ENCODE measurements at regions not wholly inside any gene's neighbourhood (a gene's known extent, or its start where the extent isn't known, plus 50 kb on each side); places are given as distances from the start of the nearest gene placed in this dataset.

- peak overlapping the region in 1 of 2 experiments; percentile 54 for H3K4ac ChIP-seq (ENCODE audit: low read depth in 1 of 2, low read length in 2 of 2)
- no peak overlapping the region for H4K8ac ChIP-seq (ENCODE audit: low read length)
- H2BK15ac ChIP-seq (ENCODE audit: low read depth, poor library complexity, severe bottlenecking) = peak overlapping the region; percentile 29
- H4K91ac ChIP-seq (ENCODE audit: low read length) = peak overlapping the region; percentile 52
- H2AFZ ChIP-seq (ENCODE audit: low read depth, low read length) = no peak overlapping the region
- peaks cover 2% of the 10 kb centered on the region for H3K4me1 ChIP-seq (ENCODE audit: control insufficient read depth, insufficient read depth, low read depth, low read length)
- no peak overlapping the region for H2AK5ac ChIP-seq (ENCODE audit: low read length, severe bottlenecking)
- peak overlapping the region; percentile 25 to 71 for H3K18ac ChIP-seq (ENCODE audit: low read depth in 1 of 2, low read length in 2 of 2)
- H3K23ac ChIP-seq (ENCODE audit: low read length in 2 of 2) = no peak overlapping the region
- no peak overlapping the region for H3K9ac ChIP-seq (ENCODE audit: low read length)
- no peak overlapping the region for H3K4me2 ChIP-seq (ENCODE audit: low read length, poor library complexity, severe bottlenecking)
- peak; percentile 50 for DNase-seq
- no peaks in the 10 kb centered on the region for H3K79me1 ChIP-seq (replicated peaks; ENCODE audit: low read length, poor library complexity, severe bottlenecking)
- H3K9me3 ChIP-seq (ENCODE audit: control insufficient read depth, low read length) = no peaks in the 10 kb centered on the region
- H3K27me3 ChIP-seq (ENCODE audit: control insufficient read depth in 1 of 2, insufficient read depth in 1 of 2, low read length in 2 of 2) = peaks cover 0 to 3% of the 10 kb centered on the region in 2 experiments
- H2BK120ac ChIP-seq (ENCODE audit: low read depth, low read length) = no peak overlapping the region
- no peak overlapping the region for H3K4me3 ChIP-seq (ENCODE audit: insufficient read depth in 1 of 2, low read depth in 1 of 2, low read length in 2 of 2)
- no peaks in the 10 kb centered on the region for H3K36me3 ChIP-seq (ENCODE audit: control insufficient read depth in 1 of 2, insufficient read depth in 2 of 2, low read depth in 1 of 2, low read length in 2 of 2)
- H3K27ac ChIP-seq (ENCODE audit: low read length, poor library complexity, severe bottlenecking) = no peak overlapping the region
- WGBS = 75% methylated on average over 3 of the region's 4 CpGs
- peak overlapping the region in 1 of 2 experiments; percentile 1 for H2BK12ac ChIP-seq (ENCODE audit: low read length in 2 of 2)
- H3K14ac ChIP-seq (ENCODE audit: low read length in 2 of 2) = no peak overlapping the region
- no peak overlapping the region for H2BK5ac ChIP-seq (ENCODE audit: low read depth, low read length, poor library complexity, severe bottlenecking)
Observed at GRCh38 chr7:46713868-46714596, 793.0 kb upstream of the IGFBP3 start.

GRCh38 chr7:46710927-46711326, 789.9 kb upstream of the IGFBP3 start:
- Histone ChIP-seq H3K4ac (ENCODE audit: low read depth in 1 of 2, low read length in 2 of 2) (peak overlapping the region in 1 of 2 experiments; percentile 73), H3K18ac (ENCODE audit: low read depth in 1 of 2, low read length in 2 of 2) (no peak overlapping the region), H3K36me3 (ENCODE audit: control insufficient read depth in 1 of 2, insufficient read depth in 2 of 2, low read depth in 1 of 2, low read length in 2 of 2) (no peaks in the 10 kb centered on the region), H2BK12ac (ENCODE audit: low read length in 2 of 2) (no peak overlapping the region), H2AFZ (ENCODE audit: low read depth, low read length) (no peak overlapping the region), H2BK15ac (ENCODE audit: low read depth, poor library complexity, severe bottlenecking) (no peak overlapping the region), H2BK120ac (ENCODE audit: low read depth, low read length) (no peak overlapping the region), H3K4me1 (ENCODE audit: control insufficient read depth, insufficient read depth, low read depth, low read length) (peaks cover 2% of the 10 kb centered on the region), H4K91ac (ENCODE audit: low read length) (no peak overlapping the region), H3K79me1 (replicated peaks; ENCODE audit: low read length, poor library complexity, severe bottlenecking) (no peaks in the 10 kb centered on the region), H3K23ac (ENCODE audit: low read length in 2 of 2) (no peak overlapping the region), H3K14ac (ENCODE audit: low read length in 2 of 2) (no peak overlapping the region), H3K4me3 (ENCODE audit: insufficient read depth in 1 of 2, low read depth in 1 of 2, low read length in 2 of 2) (no peak overlapping the region), H3K27ac (ENCODE audit: low read length, poor library complexity, severe bottlenecking) (no peak overlapping the region), H3K4me2 (ENCODE audit: low read length, poor library complexity, severe bottlenecking) (no peak overlapping the region), H2AK5ac (ENCODE audit: low read length, severe bottlenecking) (no peak overlapping the region), H3K27me3 (ENCODE audit: control insufficient read depth in 1 of 2, insufficient read depth in 1 of 2, low read length in 2 of 2) (peaks cover 0 to 3% of the 10 kb centered on the region in 2 experiments), H2BK5ac (ENCODE audit: low read depth, low read length, poor library complexity, severe bottlenecking) (no peak overlapping the region), H4K8ac (ENCODE audit: low read length) (no peak overlapping the region), H3K9ac (ENCODE audit: low read length) (no peak overlapping the region), H3K9me3 (ENCODE audit: control insufficient read depth, low read length) (no peaks in the 10 kb centered on the region)
- 100% methylated on average over 1 of the region's 1 CpG for WGBS
- DNase-seq = peak; percentile 29

GRCh38 chr7:46707973-46708372, 786.9 kb upstream of the IGFBP3 start:
- no peak overlapping the region for H3K4me2 ChIP-seq (ENCODE audit: low read length, poor library complexity, severe bottlenecking)
- no peak overlapping the region for H3K9ac ChIP-seq (ENCODE audit: low read length)
- H3K36me3 ChIP-seq (ENCODE audit: control insufficient read depth in 1 of 2, insufficient read depth in 2 of 2, low read depth in 1 of 2, low read length in 2 of 2) = no peaks in the 10 kb centered on the region
- no peak overlapping the region for H3K23ac ChIP-seq (ENCODE audit: low read length in 2 of 2)
- peaks cover 4% of the 10 kb centered on the region for H3K4me1 ChIP-seq (ENCODE audit: control insufficient read depth, insufficient read depth, low read depth, low read length)
- peak overlapping the region in 1 of 2 experiments; percentile 64 for H2BK12ac ChIP-seq (ENCODE audit: low read length in 2 of 2)
- H4K8ac ChIP-seq (ENCODE audit: low read length) = no peak overlapping the region
- H2AFZ ChIP-seq (ENCODE audit: low read depth, low read length) = no peak overlapping the region
- no peak overlapping the region for H3K18ac ChIP-seq (ENCODE audit: low read depth in 1 of 2, low read length in 2 of 2)
- H3K4ac ChIP-seq (ENCODE audit: low read depth in 1 of 2, low read length in 2 of 2) = no peak overlapping the region
- H3K4me3 ChIP-seq (ENCODE audit: insufficient read depth in 1 of 2, low read depth in 1 of 2, low read length in 2 of 2) = no peak overlapping the region
- no peak overlapping the region for H2BK15ac ChIP-seq (ENCODE audit: low read depth, poor library complexity, severe bottlenecking)
- H3K27ac ChIP-seq (ENCODE audit: low read length, poor library complexity, severe bottlenecking) = no peak overlapping the region
- no peak overlapping the region for H3K14ac ChIP-seq (ENCODE audit: low read length in 2 of 2)
- H2AK5ac ChIP-seq (ENCODE audit: low read length, severe bottlenecking) = peak overlapping the region; percentile 87
- H3K27me3 ChIP-seq (ENCODE audit: control insufficient read depth in 1 of 2, insufficient read depth in 1 of 2, low read length in 2 of 2) = no peaks in the 10 kb centered on the region
- H2BK120ac ChIP-seq (ENCODE audit: low read depth, low read length) = no peak overlapping the region
- no peak overlapping the region for H2BK5ac ChIP-seq (ENCODE audit: low read depth, low read length, poor library complexity, severe bottlenecking)
- DNase-seq = no peak
- no peaks in the 10 kb centered on the region for H3K9me3 ChIP-seq (ENCODE audit: control insufficient read depth, low read length)
- no peaks in the 10 kb centered on the region for H3K79me1 ChIP-seq (replicated peaks; ENCODE audit: low read length, poor library complexity, severe bottlenecking)
- no peak overlapping the region for H4K91ac ChIP-seq (ENCODE audit: low read length)

- Histone ChIP-seq H3K14ac (ENCODE audit: low read length in 2 of 2) (no peak overlapping the region), H3K18ac (ENCODE audit: low read depth in 1 of 2, low read length in 2 of 2) (no peak overlapping the region), H3K36me3 (ENCODE audit: control insufficient read depth in 1 of 2, insufficient read depth in 2 of 2, low read depth in 1 of 2, low read length in 2 of 2) (no peaks in the 10 kb centered on the region), H2BK120ac (ENCODE audit: low read depth, low read length) (no peak overlapping the region), H2AFZ (ENCODE audit: low read depth, low read length) (no peak overlapping the region), H4K8ac (ENCODE audit: low read length) (no peak overlapping the region), H3K9me3 (ENCODE audit: control insufficient read depth, low read length) (no peaks in the 10 kb centered on the region), H3K4me1 (ENCODE audit: control insufficient read depth, insufficient read depth, low read depth, low read length) (peaks cover 4% of the 10 kb centered on the region), H2BK12ac (ENCODE audit: low read length in 2 of 2) (no peak overlapping the region), H3K23ac (ENCODE audit: low read length in 2 of 2) (no peak overlapping the region), H3K4me2 (ENCODE audit: low read length, poor library complexity, severe bottlenecking) (no peak overlapping the region), H3K4me3 (ENCODE audit: insufficient read depth in 1 of 2, low read depth in 1 of 2, low read length in 2 of 2) (peak overlapping the region in 1 of 2 experiments; percentile 1), H2BK5ac (ENCODE audit: low read depth, low read length, poor library complexity, severe bottlenecking) (no peak overlapping the region), H2AK5ac (ENCODE audit: low read length, severe bottlenecking) (peak overlapping the region; percentile 98), H2BK15ac (ENCODE audit: low read depth, poor library complexity, severe bottlenecking) (no peak overlapping the region), H3K27me3 (ENCODE audit: control insufficient read depth in 1 of 2, insufficient read depth in 1 of 2, low read length in 2 of 2) (no peaks in the 10 kb centered on the region), H3K79me1 (replicated peaks; ENCODE audit: low read length, poor library complexity, severe bottlenecking) (no peaks in the 10 kb centered on the region), H3K27ac (ENCODE audit: low read length, poor library complexity, severe bottlenecking) (peak overlapping the region; percentile 3), H3K9ac (ENCODE audit: low read length) (peak overlapping the region; percentile 19), H3K4ac (ENCODE audit: low read depth in 1 of 2, low read length in 2 of 2) (peak overlapping the region in 1 of 2 experiments; percentile 49), H4K91ac (ENCODE audit: low read length) (no peak overlapping the region)
- 77% methylated on average over 6 of the region's 7 CpGs for WGBS
- no peak for DNase-seq
Observed at GRCh38 chr7:46705386-46706255, 784.5 kb upstream of the IGFBP3 start.

All from mesenchymal stem cell (in vitro differentiated cells and primary cell).